Left renal cortex interstitium (tissue), 4 donors: ENCODE measurements at regions not wholly inside any gene's neighbourhood (a gene's known extent, or its start where the extent isn't known, plus 50 kb on each side); places are given as distances from the start of the nearest gene placed in this dataset.

ENCODE experiments used
- DNase-seq, 4 donors: peaks; one replicate each; pipeline ENCODE4 v3.0.0-alpha.2; 2013; ENCODE audit warnings: low read depth in 4 of 4, low spot score in 2 of 4, missing footprints in 1 of 4

- DNase-seq: peak; percentile 6 to 18 (median 12)
Measured at GRCh38 chr20:6265204-6265904, 142.5 kb upstream of the FERMT1 start.

GRCh38 chr20:6253396-6253795, 130.6 kb upstream of the FERMT1 start:
- DNase-seq: no peak

- DNase-seq: no peak
Measured at GRCh38 chr20:6245436-6245835, 122.6 kb upstream of the FERMT1 start.

GRCh38 chr20:6241591-6241990, 118.8 kb upstream of the FERMT1 start:
- no peak for DNase-seq

- DNase-seq: no peak
Measured at GRCh38 chr20:6240059-6240458, 117.2 kb upstream of the FERMT1 start.

GRCh38 chr20:6238421-6238820, 115.6 kb upstream of the FERMT1 start:
- no peak for DNase-seq

- DNase-seq: no peak
Measured at GRCh38 chr20:6235510-6235909, 112.7 kb upstream of the FERMT1 start.

- DNase-seq: no peak
Measured at GRCh38 chr20:6232436-6232835, 109.6 kb upstream of the FERMT1 start.

GRCh38 chr20:6231556-6231955, 108.7 kb upstream of the FERMT1 start:
- no peak for DNase-seq

- DNase-seq: no peak
Measured at GRCh38 chr20:6228302-6228843, 105.5 kb upstream of the FERMT1 start.

GRCh38 chr20:6213311-6213710, 90.5 kb upstream of the FERMT1 start:
- DNase-seq: no peak

GRCh38 chr20:6212903-6213302, 90.1 kb upstream of the FERMT1 start:
- no peak for DNase-seq

GRCh38 chr20:6209093-6209492, 86.3 kb upstream of the FERMT1 start:
- DNase-seq: no peak

- DNase-seq: no peak
Measured at GRCh38 chr20:6200092-6200491, 77.3 kb upstream of the FERMT1 start.

GRCh38 chr20:6185268-6185667, 62.4 kb upstream of the FERMT1 start:
- no peak for DNase-seq

GRCh38 chr20:6184086-6184485, 61.3 kb upstream of the FERMT1 start:
- DNase-seq: no peak

GRCh38 chr20:6180531-6180930, 57.7 kb upstream of the FERMT1 start:
- DNase-seq: no peak

- DNase-seq: peak in 1 of 4 donors; percentile 40
Measured at GRCh38 chr20:6178537-6178936, 55.7 kb upstream of the FERMT1 start.

GRCh38 chr20:6173481-6173880, 50.7 kb upstream of the FERMT1 start:
- no peak for DNase-seq
